A673 (cell line): ENCODE measurements at regions not wholly inside any gene's neighbourhood (a gene's known extent, or its start where the extent isn't known, plus 50 kb on each side); places are given as distances from the start of the nearest gene placed in this dataset.

Experiments used
- BruUV-seq: library from RNA; stranded (reverse); fragments of 400-500 nt; replicated peaks from 2 replicates; lab custom pipeline; 2021; lab: Mats Ljungman, UMichigan
- CTCF ChIA-PET: fragments of 300-600 bp; sonication (Branson Sonifier 250); formaldehyde crosslinking; loops from one replicate; lab custom pipeline; 2022; ENCODE audit warnings: antibody characterized with exemption; lab: Charles Lee
- POLR2A ChIA-PET: fragments of 300-600 bp; sonication (Branson Sonifier 250); formaldehyde crosslinking; loops from one replicate; lab custom pipeline; 2022; ENCODE audit warnings: antibody characterized with exemption; ENCODE audit not compliant: low non-redundant PET; lab: Charles Lee
- DNase-seq: peaks from one replicate; pipeline ENCODE4 v3.0.0-alpha.2; 2015; ENCODE audit warnings: low spot score
- H3K27ac ChIP-seq: fragments of 200-600 bp; sonication (generic); 2 replicates; pipeline ENCODE4 v1.5.1; 2016; ENCODE audit warnings: mixed run types, low read depth, mild to moderate bottlenecking, mixed read lengths, antibody characterized with exemption, low read length; ENCODE audit not compliant: poor library complexity, severe bottlenecking
- H3K27me3 ChIP-seq: fragments of 200-600 bp; sonication (generic); replicated peaks from 2 replicates; pipeline ENCODE4 v1.6.1; 2017; ENCODE audit warnings: mixed run types, low read depth, mild to moderate bottlenecking, mixed read lengths, antibody characterized with exemption, low read length; ENCODE audit not compliant: insufficient read depth, poor library complexity
- H3K36me3 ChIP-seq: fragments of 200-600 bp; sonication (generic); 2 replicates; pipeline ENCODE4 v1.6.1; 2016; ENCODE audit warnings: mixed run types, mild to moderate bottlenecking, mixed read lengths, antibody characterized with exemption, low read length; ENCODE audit not compliant: insufficient read depth, poor library complexity, severe bottlenecking
- H3K4me1 ChIP-seq: fragments of 200-600 bp; sonication (generic); 2 replicates; pipeline ENCODE4 v1.6.1; 2017; ENCODE audit warnings: mixed run types, mild to moderate bottlenecking, mixed read lengths, antibody characterized with exemption, low read length; ENCODE audit not compliant: insufficient read depth, poor library complexity, severe bottlenecking
- H3K4me3 ChIP-seq: fragments of 200-600 bp; sonication (generic); 2 replicates; pipeline ENCODE4 v1.5.1; 2016; ENCODE audit warnings: low read depth, mixed run types, mild to moderate bottlenecking, mixed read lengths, low read length; ENCODE audit not compliant: poor library complexity, severe bottlenecking
- H3K9me3 ChIP-seq: fragments of 200-600 bp; sonication (generic); 2 replicates; pipeline ENCODE4 v1.6.1; 2016; ENCODE audit warnings: mixed run types, low read depth, mild to moderate bottlenecking, mixed read lengths, antibody characterized with exemption, low read length; ENCODE audit not compliant: poor library complexity, severe bottlenecking
- CTCF ChIP-seq: fragments of 300-800, 200-600 bp; sonication (generic); conservative IDR thresholded peaks from 2 replicates; pipeline ENCODE4 v1.5.1; 2017; ENCODE audit warnings: low read depth, mild to moderate bottlenecking, antibody characterized with exemption, low read length, moderate library complexity, mixed read lengths
- EZH2 ChIP-seq: fragments of 200-600 bp; sonication (generic); IDR thresholded peaks from 2 replicates; pipeline ENCODE4 v1.6.1; 2017; ENCODE audit warnings: borderline replicate concordance, low read depth, mild to moderate bottlenecking, mixed read lengths, antibody characterized with exemption, low read length; ENCODE audit not compliant: poor library complexity, severe bottlenecking
- intact Hi-C: fragments of 100-400 bp; cut with micrococcal nuclease; formaldehyde crosslinking; loops from one replicate; pipeline ENCODE4 v1.10.0; 2022; ENCODE audit not compliant: unreplicated experiment

- intact Hi-C loops = no loop called here
- no TSS peak for BruUV-seq
Observed at GRCh38 chr20:11794525-11794924, 123.2 kb upstream of the BTBD3 start.

GRCh38 chr20:11795071-11795615 is 122.5 kb upstream of the BTBD3 start:
- H3K4me1 ChIP-seq = no peaks in the 10 kb centered on the region
- no peak overlapping the region for H3K27ac ChIP-seq
- H3K9me3 ChIP-seq = no peaks in the 10 kb centered on the region
- H3K27me3 ChIP-seq = no peaks in the 10 kb centered on the region
- ChIA-PET CTCF (no interaction called here), POLR2A (no interaction called here)
- TF ChIP-seq CTCF (no peak), EZH2 (no peak)
- intact Hi-C loops = no loop called here
- DNase-seq = no peak
- BruUV-seq = no TSS peak
- H3K36me3 ChIP-seq = no peaks in the 10 kb centered on the region
- no peak overlapping the region for H3K4me3 ChIP-seq

More at GRCh38 chr20:11794525-11794924, 123.2 kb upstream of the BTBD3 start:
- no peaks in the 10 kb centered on the region for H3K27me3 ChIP-seq
- TF ChIP-seq EZH2 (no peak), CTCF (no peak)
- H3K4me1 ChIP-seq = no peaks in the 10 kb centered on the region
- ChIA-PET POLR2A (no interaction called here), CTCF (no interaction called here)
- no peak overlapping the region for H3K4me3 ChIP-seq
- no peak for DNase-seq
- H3K27ac ChIP-seq = no peak overlapping the region
- H3K36me3 ChIP-seq = no peaks in the 10 kb centered on the region
- H3K9me3 ChIP-seq = no peaks in the 10 kb centered on the region

GRCh38 chr20:11796026-11796425 is 121.7 kb upstream of the BTBD3 start:
- no peak for TF ChIP-seq CTCF
- DNase-seq = peak; percentile 52
- intact Hi-C loops = no loop called here

More at GRCh38 chr20:11796026-11796425, 121.7 kb upstream of the BTBD3 start:
- BruUV-seq = no TSS peak
- Histone ChIP-seq H3K4me3 (no peak overlapping the region), H3K4me1 (no peaks in the 10 kb centered on the region), H3K27ac (no peak overlapping the region), H3K27me3 (no peaks in the 10 kb centered on the region), H3K9me3 (no peaks in the 10 kb centered on the region), H3K36me3 (no peaks in the 10 kb centered on the region)
- ChIA-PET CTCF (no interaction called here), POLR2A (no interaction called here)
